Kidney epithelial cell (primary cell): ENCODE measurements at regions not wholly inside any gene's neighbourhood (a gene's known extent, or its start where the extent isn't known, plus 50 kb on each side); places are given as distances from the start of the nearest gene placed in this dataset.

Experiments
- DNase-seq: peaks from one replicate; pipeline ENCODE4 v3.0.0-alpha.2; 2010; ENCODE audit warnings: low read depth
- H3K27me3 ChIP-seq: 2 replicates; pipeline ENCODE4 v1.6.0; 2011; ENCODE audit warnings: low read length; ENCODE audit not compliant: control insufficient read depth, insufficient read depth
- H3K36me3 ChIP-seq: 2 replicates; pipeline ENCODE4 v1.5.1; 2011; ENCODE audit warnings: low read length; ENCODE audit not compliant: control insufficient read depth, insufficient read depth
- H3K4me3 ChIP-seq: 2 replicates; pipeline ENCODE4 v1.5.1; 2011; ENCODE audit warnings: low read depth, mild to moderate bottlenecking, control low read depth, low read length
- CTCF ChIP-seq: IDR thresholded peaks from 2 replicates; pipeline ENCODE4 v1.5.1; 2011; ENCODE audit warnings: mild to moderate bottlenecking, moderate library complexity, low read length, control low read depth, inconsistent platforms; ENCODE audit not compliant: insufficient read depth, poor library complexity, severe bottlenecking

GRCh38 chr7:88450874-88451273 lies 144.2 kb upstream of the STEAP4 start:
- Histone ChIP-seq H3K36me3 (no peaks in the 10 kb centered on the region), H3K4me3 (no peak overlapping the region), H3K27me3 (no peaks in the 10 kb centered on the region)
- DNase-seq, result no peak
- TF ChIP-seq CTCF, result no peak

GRCh38 chr7:88449410-88449809 lies 142.7 kb upstream of the STEAP4 start:
- Histone ChIP-seq H3K4me3 (no peak overlapping the region), H3K36me3 (no peaks in the 10 kb centered on the region), H3K27me3 (no peaks in the 10 kb centered on the region)
- DNase-seq, result no peak
- TF ChIP-seq CTCF, result no peak

GRCh38 chr7:88442413-88442812 lies 135.7 kb upstream of the STEAP4 start:
- no peak for TF ChIP-seq CTCF
- DNase-seq, result no peak
- H3K4me3 ChIP-seq, result no peak overlapping the region
- no peaks in the 10 kb centered on the region for H3K36me3 ChIP-seq
- no peaks in the 10 kb centered on the region for H3K27me3 ChIP-seq

- no peak for DNase-seq
- Histone ChIP-seq H3K27me3 (no peaks in the 10 kb centered on the region), H3K4me3 (no peak overlapping the region), H3K36me3 (no peaks in the 10 kb centered on the region)
- no peak for TF ChIP-seq CTCF
Measured at GRCh38 chr7:88437132-88437531, 130.4 kb upstream of the STEAP4 start.

- Histone ChIP-seq H3K27me3 (no peaks in the 10 kb centered on the region), H3K4me3 (no peak overlapping the region), H3K36me3 (no peaks in the 10 kb centered on the region)
- TF ChIP-seq CTCF, result no peak
- DNase-seq, result no peak
Measured at GRCh38 chr7:88432301-88432700, 125.6 kb upstream of the STEAP4 start.

GRCh38 chr7:88431882-88432281 lies 125.2 kb upstream of the STEAP4 start:
- no peak for DNase-seq
- no peaks in the 10 kb centered on the region for H3K27me3 ChIP-seq

More at GRCh38 chr7:88431882-88432281, 125.2 kb upstream of the STEAP4 start:
- no peak for TF ChIP-seq CTCF
- Histone ChIP-seq H3K4me3 (no peak overlapping the region), H3K36me3 (no peaks in the 10 kb centered on the region)
